B cell (primary cell): ENCODE measurements at regions not wholly inside any gene's neighbourhood (a gene's known extent, or its start where the extent isn't known, plus 50 kb on each side); places are given as distances from the start of the nearest gene placed in this dataset.

Experiments
- ATAC-seq: fragments of 200-7000 bp; cut with Tn5 transposase; one replicate; pipeline ENCODE4 v1.10.0; 2021; ENCODE audit warnings: low read depth, mild to moderate bottlenecking, moderate number of reproducible peaks, moderate library complexity
- CTCF ChIA-PET: fragments of 350-600 bp; sonication (Branson Sonifier 250); formaldehyde crosslinking; loops from one replicate; lab custom pipeline; 2021; ENCODE audit warnings: antibody characterized with exemption, inconsistent platforms; lab: Charles Lee
- POLR2A ChIA-PET: fragments of 350-600 bp; sonication (Branson Sonifier 250); formaldehyde crosslinking; loops from one replicate; lab custom pipeline; 2021; ENCODE audit warnings: antibody characterized with exemption; lab: Charles Lee
- DNase-seq: peaks from one replicate; pipeline ENCODE4 v3.0.0; 2013
- H2AFZ ChIP-seq: 2 replicates; pipeline ENCODE4 v1.6.1; 2012; ENCODE audit warnings: mild to moderate bottlenecking, low read depth, low read length; ENCODE audit not compliant: insufficient read depth, poor library complexity, severe bottlenecking
- H3K27ac ChIP-seq, 2 donors: 1 replicate in 1 of 2; 2 replicates in 1 of 2; pipeline ENCODE4 v1.5.1; 2012 to 2013; ENCODE audit warnings: low read length in 2 of 2, mild to moderate bottlenecking in 2 of 2, moderate library complexity in 1 of 2
- H3K27me3 ChIP-seq, 4 experiments: fragments of 200-600 bp in 1 of 4; sonication (generic) in 1 of 4; replicated peaks in 1 of 4; 1 replicate in 2 of 4; 2 replicates in 2 of 4; pipeline versions ENCODE4 v1.6.1 to v1.7.0; 2013 to 2016; ENCODE audit warnings: low read length in 3 of 4, mild to moderate bottlenecking in 2 of 4, mixed read lengths in 1 of 4, moderate library complexity in 1 of 4; ENCODE audit not compliant: insufficient read depth in 4 of 4, control insufficient read depth in 3 of 4; ENCODE audit errors: control extremely low read depth in 1 of 4
- H3K36me3 ChIP-seq, 2 experiments: replicated peaks in 1 of 2; 1 replicate in 1 of 2; 2 replicates in 1 of 2; pipeline versions ENCODE4 v1.6.1 to v1.7.1; 2013; ENCODE audit warnings: low read length in 1 of 2; ENCODE audit not compliant: insufficient read depth in 2 of 2, control insufficient read depth in 1 of 2; ENCODE audit errors: control extremely low read depth in 1 of 2, extremely low read depth in 1 of 2
- H3K4me1 ChIP-seq, 2 donors: fragments of 200-600 bp in 1 of 2; sonication (generic) in 1 of 2; 1 replicate in 1 of 2; 2 replicates in 1 of 2; pipeline versions ENCODE4 v1.5.1 to v1.6.1; 2013 to 2017; ENCODE audit warnings: low read length in 2 of 2; ENCODE audit not compliant: control insufficient read depth in 2 of 2, insufficient read depth in 2 of 2
- H3K4me2 ChIP-seq: replicated peaks from 2 replicates; pipeline ENCODE3; 2012; ENCODE audit warnings: mild to moderate bottlenecking, low read depth, low read length; ENCODE audit not compliant: poor library complexity, severe bottlenecking
- H3K4me3 ChIP-seq, 5 experiments: fragments of 200-600 bp in 1 of 5; sonication (generic) in 1 of 5; 1 replicate in 3 of 5; 2 replicates in 2 of 5; pipeline versions ENCODE4 v1.5.1 to v1.7.0; 2011 to 2016; ENCODE audit warnings: low read length in 4 of 5, mild to moderate bottlenecking in 4 of 5, low read depth in 2 of 5, control low read depth in 1 of 5, moderate library complexity in 1 of 5; ENCODE audit not compliant: insufficient read depth in 1 of 5; ENCODE audit errors: control extremely low read depth in 1 of 5, extremely low read depth in 1 of 5
- H3K79me2 ChIP-seq: fragments of 200-600 bp; sonication (generic); one replicate; pipeline ENCODE4 v1.6.0; 2016; ENCODE audit warnings: low read length; ENCODE audit not compliant: control insufficient read depth, insufficient read depth
- H3K9ac ChIP-seq: fragments of 200-600 bp; sonication (generic); 2 replicates; pipeline ENCODE4 v1.6.1; 2017; ENCODE audit warnings: mild to moderate bottlenecking, low read length, moderate library complexity
- H3K9me3 ChIP-seq, 3 donors: one replicate each; pipeline versions ENCODE4 v1.6.1 to v1.7.1; 2013; ENCODE audit warnings: low read length in 2 of 3; ENCODE audit not compliant: control insufficient read depth in 2 of 3, insufficient read depth in 1 of 3; ENCODE audit errors: control extremely low read depth in 1 of 3
- H4K20me1 ChIP-seq: 2 replicates; pipeline ENCODE4 v1.6.0; 2012; ENCODE audit warnings: mild to moderate bottlenecking, low read length; ENCODE audit not compliant: insufficient read depth, control insufficient read depth, poor library complexity, severe bottlenecking
- H3K27ac Mint-ChIP-seq: one replicate; pipeline ENCODE4 v1.8.0; 2021; ENCODE audit warnings: mixed read lengths
- H3K27me3 Mint-ChIP-seq: one replicate; pipeline ENCODE4 v1.8.0; 2021; ENCODE audit warnings: mixed read lengths
- H3K4me1 Mint-ChIP-seq: one replicate; pipeline ENCODE4 v1.8.0; 2021; ENCODE audit warnings: mixed read lengths
- H3K4me3 Mint-ChIP-seq: one replicate; pipeline ENCODE4 v1.8.0; 2021; ENCODE audit warnings: mixed read lengths
- H3K9me3 Mint-ChIP-seq: one replicate; pipeline ENCODE4 v1.8.0; 2022; ENCODE audit warnings: mixed read lengths; ENCODE audit not compliant: insufficient read depth
- CTCF ChIP-seq: fragments of 200-600 bp; IDR thresholded peaks from one replicate; pipeline ENCODE4 v1.8.0; 2022; ENCODE audit warnings: antibody characterized with exemption, mild to moderate bottlenecking
- EZH2 ChIP-seq: IDR thresholded peaks from 2 replicates; pipeline ENCODE4 v1.6.1; 2012; ENCODE audit warnings: borderline replicate concordance, low read depth, mild to moderate bottlenecking, moderate library complexity, low read length; ENCODE audit not compliant: insufficient read depth, poor library complexity, severe bottlenecking
- WGBS: methylation state at CpG from one replicate; pipeline ENCODE4 v1.1.5; 2013; ENCODE audit warnings: missing lambda C conversion rate; ENCODE audit not compliant: insufficient coverage; 5-methylcytosine and 5-hydroxymethylcytosine counted together
- intact Hi-C: fragments of 100-400 bp; cut with micrococcal nuclease; formaldehyde crosslinking; loops from one replicate; pipeline ENCODE4 v1.10.0; 2022

- TF ChIP-seq CTCF (no peak), EZH2 (no peak)
- Mint-ChIP-seq H3K4me3 (no peak overlapping the region), H3K27me3 (no peaks in the 10 kb centered on the region), H3K9me3 (peaks cover 6% of the 10 kb centered on the region), H3K4me1 (no peaks in the 10 kb centered on the region), H3K27ac (no peak overlapping the region)
- Histone ChIP-seq H3K9me3 (no peaks in the 10 kb centered on the region), H3K4me1 (no peaks in the 10 kb centered on the region), H4K20me1 (no peaks in the 10 kb centered on the region), H3K27ac (no peak overlapping the region), H3K27me3 (no peaks in the 10 kb centered on the region), H3K9ac (no peak overlapping the region), H3K36me3 (no peaks in the 10 kb centered on the region), H3K4me2 (no peak overlapping the region), H3K4me3 (no peak overlapping the region), H2AFZ (no peak overlapping the region), H3K79me2 (no peaks in the 10 kb centered on the region)
- POLR2A ChIA-PET: no interaction called here
- WGBS: no CpG with 5 or more reads among the region's 1 CpG
- ATAC-seq (no peak), DNase-seq (no peak)
- intact Hi-C loops: no loop called here
- CTCF ChIA-PET: interaction anchor here (0.9 to 1.2 kb wide), 2 partner anchors 14 to 1439 kb away, joined by 3 to 4 read pairs; no protein-coding TSS in a partner anchor
Observed at GRCh38 chr4:45944000-45944399, 179.9 kb downstream of the GABRG1 start.

GRCh38 chr4:45939056-45939455, 184.8 kb downstream of the GABRG1 start:
- Mint-ChIP-seq H3K9me3 (no peaks in the 10 kb centered on the region), H3K4me3 (no peak overlapping the region), H3K27me3 (no peaks in the 10 kb centered on the region), H3K27ac (no peak overlapping the region), H3K4me1 (no peaks in the 10 kb centered on the region)
- intact Hi-C loops: no loop called here
- H3K4me1 ChIP-seq: no peaks in the 10 kb centered on the region
- DNase-seq (no peak), ATAC-seq (no peak)
- no peak overlapping the region for H3K4me3 ChIP-seq
- no peak overlapping the region for H3K9ac ChIP-seq
- no peaks in the 10 kb centered on the region for H3K36me3 ChIP-seq
- H3K27ac ChIP-seq: no peak overlapping the region
- no peaks in the 10 kb centered on the region for H3K9me3 ChIP-seq
- H2AFZ ChIP-seq: no peak overlapping the region
- no peaks in the 10 kb centered on the region for H4K20me1 ChIP-seq
- H3K4me2 ChIP-seq: no peak overlapping the region
- ChIA-PET POLR2A (no interaction called here), CTCF (no interaction called here)
- TF ChIP-seq EZH2 (no peak), CTCF (no peak)
- no peaks in the 10 kb centered on the region for H3K27me3 ChIP-seq
- H3K79me2 ChIP-seq: no peaks in the 10 kb centered on the region
